ENCODE measurements at regions not wholly inside any gene's neighbourhood (a gene's known extent, or its start where the extent isn't known, plus 50 kb on each side); places are given as distances from the start of the nearest gene placed in this dataset.

GRCh38 chr6:139705284-139705683 lies 330.8 kb upstream of the CITED2 start:
- DNase-seq (ENCODE audit: low read depth), result no peak
- TF ChIP-seq MYC (IDR thresholded peaks at IDR 0.05; ENCODE audit: low read depth, low read length) (no peak), MAX (IDR thresholded peaks at IDR 0.05; ENCODE audit: low read depth, low read length) (no peak), POLR2A (IDR thresholded peaks at IDR 0.05; ENCODE audit: extremely low read depth, insufficient read length) (no peak), CTCF (IDR thresholded peaks at IDR 0.05; ENCODE audit: low read depth, low read length) (no peak)

GRCh38 chr6:139703780-139704179 lies 329.3 kb upstream of the CITED2 start:
- no peak for DNase-seq (ENCODE audit: low read depth)
- no peak overlapping the region for H3K4me3 ChIP-seq (ENCODE audit: low read depth, low read length)
- TF ChIP-seq MAX (IDR thresholded peaks at IDR 0.05; ENCODE audit: low read depth, low read length), result no peak
- no peak for TF ChIP-seq CTCF (IDR thresholded peaks at IDR 0.05; ENCODE audit: low read depth, low read length)
- TF ChIP-seq POLR2A (IDR thresholded peaks at IDR 0.05; ENCODE audit: extremely low read depth, insufficient read length), result no peak
- no peak for TF ChIP-seq MYC (IDR thresholded peaks at IDR 0.05; ENCODE audit: low read depth, low read length)

More at GRCh38 chr6:139705284-139705683, 330.8 kb upstream of the CITED2 start:
- no peak overlapping the region for H3K4me3 ChIP-seq (ENCODE audit: low read depth, low read length)

- TF ChIP-seq MAX (IDR thresholded peaks at IDR 0.05; ENCODE audit: low read depth, low read length) (no peak), CTCF (IDR thresholded peaks at IDR 0.05; ENCODE audit: low read depth, low read length) (no peak), POLR2A (IDR thresholded peaks at IDR 0.05; ENCODE audit: extremely low read depth, insufficient read length) (no peak), MYC (IDR thresholded peaks at IDR 0.05; ENCODE audit: low read depth, low read length) (no peak)
- H3K4me3 ChIP-seq (ENCODE audit: low read depth, low read length), result no peak overlapping the region
- DNase-seq (ENCODE audit: low read depth), result no peak
Observed at GRCh38 chr6:139702706-139703105, 328.3 kb upstream of the CITED2 start.

GRCh38 chr6:139701695-139702094 lies 327.2 kb upstream of the CITED2 start:
- TF ChIP-seq MYC (IDR thresholded peaks at IDR 0.05; ENCODE audit: low read depth, low read length), result no peak
- no peak overlapping the region for H3K4me3 ChIP-seq (ENCODE audit: low read depth, low read length)
- DNase-seq (ENCODE audit: low read depth), result no peak

GRCh38 chr6:139701003-139701402 lies 326.6 kb upstream of the CITED2 start:
- DNase-seq (ENCODE audit: low read depth), result no peak
- TF ChIP-seq MYC (IDR thresholded peaks at IDR 0.05; ENCODE audit: low read depth, low read length) (no peak), POLR2A (IDR thresholded peaks at IDR 0.05; ENCODE audit: extremely low read depth, insufficient read length) (no peak), CTCF (IDR thresholded peaks at IDR 0.05; ENCODE audit: low read depth, low read length) (no peak), MAX (IDR thresholded peaks at IDR 0.05; ENCODE audit: low read depth, low read length) (no peak)
- H3K4me3 ChIP-seq (ENCODE audit: low read depth, low read length), result no peak overlapping the region

GRCh38 chr6:139699911-139700310 lies 325.5 kb upstream of the CITED2 start:
- no peak for DNase-seq (ENCODE audit: low read depth)
- TF ChIP-seq MYC (IDR thresholded peaks at IDR 0.05; ENCODE audit: low read depth, low read length) (no peak), POLR2A (IDR thresholded peaks at IDR 0.05; ENCODE audit: extremely low read depth, insufficient read length) (no peak), MAX (IDR thresholded peaks at IDR 0.05; ENCODE audit: low read depth, low read length) (no peak), CTCF (IDR thresholded peaks at IDR 0.05; ENCODE audit: low read depth, low read length) (no peak)

More at GRCh38 chr6:139699911-139700310, 325.5 kb upstream of the CITED2 start:
- no peak overlapping the region for H3K4me3 ChIP-seq (ENCODE audit: low read depth, low read length)
